ENCODE measurements at regions not wholly inside any gene's neighbourhood (a gene's known extent, or its start where the extent isn't known, plus 50 kb on each side); places are given as distances from the start of the nearest gene placed in this dataset.
"Not testable (repeated sequence)": the region's sequence is repeated elsewhere in the genome, so short reads cannot be mapped to it uniquely, and the experiment has no call there.

- no peak overlapping the region for H3K4me3 ChIP-seq (ENCODE audit: low read depth, low read length)
- no peak for TF ChIP-seq CTCF (IDR thresholded peaks at IDR 0.05; ENCODE audit: insufficient read depth, low read length)
- no peak for DNase-seq (ENCODE audit: low read depth)
Measured at GRCh38 chr15:92822216-92823144, 77.6 kb upstream of the CHD2 start.

DNA sequence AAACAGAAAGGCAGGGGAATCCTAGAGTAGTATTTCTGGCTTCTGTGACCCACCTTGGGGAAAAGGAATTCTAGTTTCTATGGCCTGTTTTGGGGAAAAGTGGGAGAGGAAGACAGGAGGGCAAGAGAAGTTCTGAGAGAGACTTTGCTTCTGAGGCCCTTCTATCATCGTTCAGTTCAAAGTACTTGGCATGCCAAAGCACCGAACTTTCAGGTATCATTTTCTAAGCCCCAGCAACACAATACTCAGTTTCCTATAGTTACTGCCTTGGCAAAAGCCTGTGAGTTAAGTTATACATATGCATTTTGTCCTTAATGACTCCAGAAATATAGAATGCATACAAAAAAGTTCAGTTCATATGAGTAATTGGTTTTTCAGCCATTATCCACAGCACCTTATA, 74.1 kb upstream of the CHD2 start:
- DNase-seq (ENCODE audit: low read depth), result no peak
- no peak for TF ChIP-seq CTCF (IDR thresholded peaks at IDR 0.05; ENCODE audit: insufficient read depth, low read length)

DNA sequence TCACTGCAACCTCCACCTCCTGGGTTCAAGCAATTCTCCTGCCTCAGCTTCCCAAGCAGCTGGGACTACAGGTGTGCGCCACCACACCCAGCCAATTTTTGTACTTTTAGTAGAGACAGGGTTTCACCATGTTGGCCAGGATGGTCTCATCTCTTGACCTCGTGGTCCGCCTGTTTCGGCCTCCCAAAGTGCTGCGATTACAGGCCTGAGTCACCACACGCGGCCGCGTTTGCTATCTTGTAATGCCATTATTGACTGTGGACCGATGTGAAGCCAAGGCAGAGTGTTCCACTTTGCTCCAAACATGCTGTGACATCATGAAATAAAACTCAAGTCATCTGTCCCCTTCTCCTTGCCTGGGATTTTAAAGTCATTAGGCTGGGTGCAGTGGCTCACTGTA, 72.1 kb upstream of the CHD2 start:
- not testable (repeated sequence) for DNase-seq (ENCODE audit: low read depth)

More for the DNA sequence above, 74.1 kb upstream of the CHD2 start:
- no peak overlapping the region for H3K4me3 ChIP-seq (ENCODE audit: low read depth, low read length)

DNA sequence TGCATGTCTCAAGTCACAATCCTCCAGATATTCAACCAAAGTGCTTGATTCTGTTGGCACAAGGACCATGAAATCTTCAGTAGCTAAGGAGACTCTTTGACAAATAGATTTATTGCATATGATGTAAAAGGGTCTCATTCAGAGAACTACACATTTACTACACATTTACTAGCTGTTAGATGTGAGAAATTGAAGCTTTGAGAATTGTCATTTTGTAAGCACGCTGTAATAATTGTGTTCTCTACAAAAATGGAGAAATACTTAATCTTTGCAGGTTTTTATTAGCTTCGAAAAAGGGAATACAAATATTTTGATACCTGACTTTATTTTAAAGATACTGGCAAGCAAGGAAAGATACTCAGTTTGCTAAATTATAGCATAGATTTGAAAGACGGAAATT, 70.2 kb upstream of the CHD2 start:
- H3K4me3 ChIP-seq (ENCODE audit: low read depth, low read length), result no peak overlapping the region
- no peak for DNase-seq (ENCODE audit: low read depth)
- TF ChIP-seq CTCF (IDR thresholded peaks at IDR 0.05; ENCODE audit: insufficient read depth, low read length), result no peak

More for the DNA sequence above, 72.1 kb upstream of the CHD2 start:
- not testable (repeated sequence) for H3K4me3 ChIP-seq (ENCODE audit: low read depth, low read length)

DNA sequence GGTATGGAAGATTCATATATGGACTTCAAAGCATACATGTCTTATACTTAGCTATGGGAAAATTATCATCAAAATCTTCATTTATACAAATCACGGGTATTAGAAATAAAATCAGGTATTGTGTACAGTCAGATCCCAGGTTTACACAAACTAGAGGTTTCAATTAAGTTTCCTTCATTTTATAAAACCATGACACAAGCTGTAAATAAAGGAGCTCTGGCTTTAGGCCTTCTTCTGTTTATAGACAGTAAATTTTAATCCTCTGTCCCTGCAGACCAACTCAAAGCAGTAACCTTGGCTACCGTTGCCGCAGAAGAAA, 68.8 kb upstream of the CHD2 start:
- no peak for TF ChIP-seq CTCF (IDR thresholded peaks at IDR 0.05; ENCODE audit: insufficient read depth, low read length)
- no peak for DNase-seq (ENCODE audit: low read depth)
- H3K4me3 ChIP-seq (ENCODE audit: low read depth, low read length), result no peak overlapping the region

GRCh38 chr15:92831655-92832328, 68.3 kb upstream of the CHD2 start:
- no peak for TF ChIP-seq CTCF (IDR thresholded peaks at IDR 0.05; ENCODE audit: insufficient read depth, low read length)
- H3K4me3 ChIP-seq (ENCODE audit: low read depth, low read length), result no peak overlapping the region
- peak; percentile 94 for DNase-seq (ENCODE audit: low read depth)

DNA sequence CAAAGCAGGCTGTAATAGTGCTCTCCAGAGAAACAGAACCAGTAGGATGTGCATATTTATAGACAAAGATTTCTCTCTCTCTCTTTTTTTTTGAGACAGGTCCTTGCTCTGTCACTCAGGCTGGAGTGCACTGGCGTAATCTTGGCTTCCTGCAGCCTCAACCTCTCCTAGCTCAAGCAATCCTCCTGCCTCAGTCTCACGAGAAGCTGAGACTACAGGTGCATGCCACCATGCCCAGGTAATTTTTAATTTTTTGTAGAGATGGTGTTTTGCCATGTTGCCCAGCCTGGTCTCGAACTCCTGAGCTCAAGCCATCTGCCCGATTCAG, 67.1 kb upstream of the CHD2 start:
- no peak for DNase-seq (ENCODE audit: low read depth)
- no peak overlapping the region for H3K4me3 ChIP-seq (ENCODE audit: low read depth, low read length)
- no peak for TF ChIP-seq CTCF (IDR thresholded peaks at IDR 0.05; ENCODE audit: insufficient read depth, low read length)

Data from fibroblast of the aortic adventitia (primary cell).